ENCODE measurements at regions not wholly inside any gene's neighbourhood (a gene's known extent, or its start where the extent isn't known, plus 50 kb on each side); places are given as distances from the start of the nearest gene placed in this dataset.

DNA sequence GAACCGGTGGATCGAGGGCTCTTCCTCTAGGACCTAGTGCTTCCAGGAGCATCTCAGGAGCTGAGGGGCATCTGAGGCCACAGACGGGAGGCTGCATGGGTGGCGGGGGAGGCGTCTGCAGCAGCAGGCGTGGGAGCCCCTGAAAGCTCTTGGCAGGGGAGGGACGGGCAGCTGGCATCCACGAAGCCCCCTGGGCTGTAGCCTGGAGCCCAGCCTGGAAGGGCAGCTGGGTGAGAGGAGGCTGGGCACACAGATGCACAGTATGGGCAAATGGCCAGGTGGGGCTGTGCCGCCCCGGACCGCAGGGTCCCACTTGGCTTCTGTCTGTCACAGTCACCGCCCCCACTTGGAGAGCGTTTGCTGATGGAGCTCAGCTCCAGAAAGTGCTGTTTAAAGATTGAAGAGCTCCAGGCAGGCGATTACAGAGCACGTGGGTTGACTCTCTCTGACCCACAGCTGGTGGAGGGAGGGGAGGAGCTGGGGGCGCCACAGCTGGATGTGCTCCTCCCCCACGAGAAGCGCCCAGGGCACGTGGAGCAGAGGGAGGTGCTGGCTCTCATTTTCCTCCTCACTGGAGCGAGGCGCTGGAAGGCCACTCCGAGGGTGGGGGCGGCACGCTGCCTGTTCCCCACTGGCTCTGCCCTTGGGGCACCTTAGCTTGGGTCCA, 155.0 kb upstream of the C14orf180 start:
- H3K27me3 Mint-ChIP-seq (ENCODE audit: unreplicated experiment): peaks cover 5% of the 10 kb centered on the region
- no peaks in the 10 kb centered on the region for H3K4me1 Mint-ChIP-seq (ENCODE audit: unreplicated experiment)
- TF ChIP-seq, protein P1, sequence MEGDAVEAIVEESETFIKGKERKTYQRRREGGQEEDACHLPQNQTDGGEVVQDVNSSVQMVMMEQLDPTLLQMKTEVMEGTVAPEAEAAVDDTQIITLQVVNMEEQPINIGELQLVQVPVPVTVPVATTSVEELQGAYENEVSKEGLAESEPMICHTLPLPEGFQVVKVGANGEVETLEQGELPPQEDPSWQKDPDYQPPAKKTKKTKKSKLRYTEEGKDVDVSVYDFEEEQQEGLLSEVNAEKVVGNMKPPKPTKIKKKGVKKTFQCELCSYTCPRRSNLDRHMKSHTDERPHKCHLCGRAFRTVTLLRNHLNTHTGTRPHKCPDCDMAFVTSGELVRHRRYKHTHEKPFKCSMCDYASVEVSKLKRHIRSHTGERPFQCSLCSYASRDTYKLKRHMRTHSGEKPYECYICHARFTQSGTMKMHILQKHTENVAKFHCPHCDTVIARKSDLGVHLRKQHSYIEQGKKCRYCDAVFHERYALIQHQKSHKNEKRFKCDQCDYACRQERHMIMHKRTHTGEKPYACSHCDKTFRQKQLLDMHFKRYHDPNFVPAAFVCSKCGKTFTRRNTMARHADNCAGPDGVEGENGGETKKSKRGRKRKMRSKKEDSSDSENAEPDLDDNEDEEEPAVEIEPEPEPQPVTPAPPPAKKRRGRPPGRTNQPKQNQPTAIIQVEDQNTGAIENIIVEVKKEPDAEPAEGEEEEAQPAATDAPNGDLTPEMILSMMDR (IDR thresholded peaks at IDR 0.05; ENCODE audit: unreplicated experiment): no peak
- no peaks in the 10 kb centered on the region for H3K36me3 Mint-ChIP-seq (ENCODE audit: low read depth, unreplicated experiment)
- H3K27ac Mint-ChIP-seq (ENCODE audit: unreplicated experiment): no peak overlapping the region
- no peak for DNase-seq (ENCODE audit: low spot score)
- H3K9me3 Mint-ChIP-seq (ENCODE audit: unreplicated experiment): no peaks in the 10 kb centered on the region
- no peak overlapping the region for H3K4me3 Mint-ChIP-seq (ENCODE audit: unreplicated experiment)

DNA sequence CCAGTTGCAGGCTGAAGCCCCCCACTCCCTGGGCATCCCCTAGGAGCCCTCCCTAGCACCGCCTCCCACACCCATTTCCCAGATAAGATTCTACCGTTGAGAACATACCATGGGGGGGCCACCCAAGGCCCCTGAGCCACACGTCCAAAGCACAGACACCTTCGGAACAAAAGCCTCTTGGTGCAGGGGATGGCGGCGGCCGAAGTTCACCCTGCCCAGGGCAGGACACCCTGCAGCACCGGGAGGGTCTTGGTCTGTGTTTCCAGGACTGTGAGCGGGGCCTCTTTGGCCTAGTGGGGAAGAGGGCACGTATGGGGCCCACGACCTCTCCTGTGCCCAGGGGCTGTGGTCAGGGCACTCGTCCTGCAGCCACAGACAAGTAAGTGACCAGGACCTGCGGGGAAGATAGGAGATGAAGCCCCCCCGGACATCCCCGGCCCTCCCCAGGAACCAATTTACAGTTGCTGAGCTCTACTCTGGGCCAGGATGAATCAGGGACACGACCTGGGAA, 154.3 kb upstream of the C14orf180 start:
- Mint-ChIP-seq H3K27me3 (ENCODE audit: unreplicated experiment) (peaks cover 5% of the 10 kb centered on the region), H3K27ac (ENCODE audit: unreplicated experiment) (no peak overlapping the region), H3K4me1 (ENCODE audit: unreplicated experiment) (no peaks in the 10 kb centered on the region), H3K36me3 (ENCODE audit: low read depth, unreplicated experiment) (no peaks in the 10 kb centered on the region), H3K9me3 (ENCODE audit: unreplicated experiment) (no peaks in the 10 kb centered on the region), H3K4me3 (ENCODE audit: unreplicated experiment) (no peak overlapping the region)
- no peak for DNase-seq (ENCODE audit: low spot score)
- TF ChIP-seq, protein P1 (IDR thresholded peaks at IDR 0.05; ENCODE audit: unreplicated experiment): no peak

DNA sequence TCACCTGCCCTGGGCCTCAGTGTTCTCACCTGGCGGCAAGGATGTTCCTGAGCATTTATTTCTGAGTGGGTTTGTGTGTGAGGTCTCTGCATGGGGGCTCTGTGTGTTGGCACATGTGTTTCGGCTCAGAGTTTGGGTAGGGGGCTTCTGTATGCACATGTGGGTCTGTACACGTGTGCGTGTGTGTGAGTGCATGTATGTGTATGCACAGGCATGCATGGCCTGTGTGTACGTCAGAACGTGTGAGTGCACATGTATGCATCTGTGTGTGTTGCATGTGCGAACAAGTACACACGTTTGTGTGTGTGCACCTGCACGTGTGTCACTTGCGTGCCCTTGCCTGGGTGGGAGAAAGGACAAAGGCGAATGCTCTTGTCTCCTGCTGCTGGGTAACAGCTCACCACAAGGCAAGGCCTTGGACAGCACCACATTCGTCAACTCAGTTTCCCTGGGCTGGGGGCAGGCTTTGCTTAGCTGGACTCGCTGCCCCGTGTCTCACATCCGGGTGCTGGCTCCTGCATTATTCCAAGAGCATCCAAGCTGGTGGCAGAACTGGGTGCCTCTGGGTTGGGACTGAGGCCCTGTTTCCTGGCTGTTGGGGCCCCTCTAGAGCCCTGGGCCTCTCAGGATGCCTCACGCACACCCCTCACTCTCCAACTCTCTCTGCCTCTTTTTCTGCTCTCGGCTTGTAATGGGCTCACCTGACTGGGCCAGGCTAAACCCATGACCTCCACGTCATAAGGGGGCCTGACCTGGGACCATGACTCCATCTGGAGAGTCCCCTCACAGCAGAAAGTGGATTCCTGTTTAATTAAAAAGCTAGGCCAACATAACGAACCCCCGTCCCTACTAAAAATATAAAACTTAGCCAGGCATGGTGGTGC, 153.6 kb upstream of the C14orf180 start:
- H3K4me3 Mint-ChIP-seq (ENCODE audit: unreplicated experiment): no peak overlapping the region
- H3K9me3 Mint-ChIP-seq (ENCODE audit: unreplicated experiment): no peaks in the 10 kb centered on the region
- peaks cover 10% of the 10 kb centered on the region for H3K27me3 Mint-ChIP-seq (ENCODE audit: unreplicated experiment)
- H3K27ac Mint-ChIP-seq (ENCODE audit: unreplicated experiment): no peak overlapping the region
- DNase-seq (ENCODE audit: low spot score): no peak
- H3K36me3 Mint-ChIP-seq (ENCODE audit: low read depth, unreplicated experiment): no peaks in the 10 kb centered on the region
- no peaks in the 10 kb centered on the region for H3K4me1 Mint-ChIP-seq (ENCODE audit: unreplicated experiment)
- TF ChIP-seq, protein P1 (IDR thresholded peaks at IDR 0.05; ENCODE audit: unreplicated experiment): no peak

DNA sequence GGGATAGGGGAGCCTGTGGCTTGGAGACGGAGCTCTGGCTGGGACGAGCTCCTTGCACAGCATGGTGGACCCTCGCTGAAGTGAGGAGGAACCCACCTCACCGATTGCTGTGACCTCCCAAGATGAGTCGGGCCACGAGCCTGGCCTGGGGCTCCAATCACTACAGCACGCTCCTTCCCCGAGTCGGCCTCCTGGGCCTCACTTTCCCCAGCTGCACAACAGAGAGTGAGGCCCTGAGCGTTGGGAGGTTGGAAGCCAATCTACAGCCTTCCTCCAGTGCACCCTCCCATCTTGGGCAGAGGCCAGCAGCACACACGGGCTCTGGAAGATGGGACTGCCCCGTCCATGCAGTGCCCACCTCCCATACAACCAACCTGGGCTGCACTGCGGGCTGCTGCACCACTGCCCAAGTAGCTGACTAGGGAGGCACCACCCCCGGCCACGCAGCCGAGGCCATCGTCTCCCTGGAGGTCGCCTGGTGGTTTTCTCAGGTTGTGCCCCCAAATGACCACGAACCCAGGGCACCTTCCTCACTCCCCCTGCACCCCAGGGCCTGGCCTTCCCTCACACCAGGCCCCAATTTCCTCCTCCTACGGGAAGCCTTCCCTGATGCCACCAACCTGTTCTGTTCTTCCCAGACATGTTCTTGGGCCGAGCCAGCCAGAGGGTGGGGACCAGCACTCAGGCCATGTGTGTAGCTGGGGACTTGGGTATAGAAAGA, 152.3 kb upstream of the C14orf180 start:
- Mint-ChIP-seq H3K27ac (ENCODE audit: unreplicated experiment) (no peak overlapping the region), H3K4me3 (ENCODE audit: unreplicated experiment) (no peak overlapping the region), H3K9me3 (ENCODE audit: unreplicated experiment) (no peaks in the 10 kb centered on the region), H3K36me3 (ENCODE audit: low read depth, unreplicated experiment) (no peaks in the 10 kb centered on the region), H3K4me1 (ENCODE audit: unreplicated experiment) (no peaks in the 10 kb centered on the region), H3K27me3 (ENCODE audit: unreplicated experiment) (peaks cover 10% of the 10 kb centered on the region)
- DNase-seq (ENCODE audit: low spot score): no peak
- TF ChIP-seq, protein P1 (IDR thresholded peaks at IDR 0.05; ENCODE audit: unreplicated experiment): no peak

All from endothelial cell (in vitro differentiated cells).